NT2/D1 (cell line): ENCODE measurements at regions not wholly inside any gene's neighbourhood (a gene's known extent, or its start where the extent isn't known, plus 50 kb on each side); places are given as distances from the start of the nearest gene placed in this dataset.

Experiments used
- DNase-seq: peaks from one replicate; pipeline ENCODE4 v3.0.0-alpha.2; 2011; ENCODE audit warnings: low read depth, low spot score
- H3K27me3 ChIP-seq: 2 replicates; pipeline ENCODE4 v1.6.0; 2011; ENCODE audit warnings: mild to moderate bottlenecking; ENCODE audit not compliant: insufficient read length, insufficient read depth
- H3K36me3 ChIP-seq: 2 replicates; pipeline ENCODE4 v1.6.1; 2011; ENCODE audit warnings: mild to moderate bottlenecking, low read length, mixed read lengths; ENCODE audit not compliant: insufficient read depth, insufficient read length
- H3K4me1 ChIP-seq: 2 replicates; pipeline ENCODE4 v1.5.1; 2011; ENCODE audit not compliant: insufficient read depth, insufficient read length
- H3K4me3 ChIP-seq: 2 replicates; pipeline ENCODE4 v1.5.1; 2011; ENCODE audit warnings: low read depth; ENCODE audit not compliant: insufficient read length
- H3K9ac ChIP-seq: 2 replicates; pipeline ENCODE4 v1.6.0; 2011; ENCODE audit warnings: low read depth; ENCODE audit not compliant: insufficient read length
- H3K9me3 ChIP-seq: 2 replicates; pipeline ENCODE4 v1.5.1; 2011; ENCODE audit warnings: mild to moderate bottlenecking, low read length; ENCODE audit not compliant: insufficient read depth
- SUZ12 ChIP-seq: IDR thresholded peaks from 2 replicates; pipeline ENCODE4 v1.6.1; 2011; ENCODE audit not compliant: insufficient read length, insufficient read depth; ENCODE audit errors: extremely low read depth
- YY1 ChIP-seq: IDR thresholded peaks from 2 replicates; pipeline ENCODE4 v1.6.1; 2011; ENCODE audit not compliant: insufficient read length, insufficient read depth
- ZNF274 ChIP-seq: IDR thresholded peaks from 2 replicates; pipeline ENCODE4 v1.6.1; 2011; ENCODE audit warnings: mild to moderate bottlenecking, low read depth, low read length

DNA sequence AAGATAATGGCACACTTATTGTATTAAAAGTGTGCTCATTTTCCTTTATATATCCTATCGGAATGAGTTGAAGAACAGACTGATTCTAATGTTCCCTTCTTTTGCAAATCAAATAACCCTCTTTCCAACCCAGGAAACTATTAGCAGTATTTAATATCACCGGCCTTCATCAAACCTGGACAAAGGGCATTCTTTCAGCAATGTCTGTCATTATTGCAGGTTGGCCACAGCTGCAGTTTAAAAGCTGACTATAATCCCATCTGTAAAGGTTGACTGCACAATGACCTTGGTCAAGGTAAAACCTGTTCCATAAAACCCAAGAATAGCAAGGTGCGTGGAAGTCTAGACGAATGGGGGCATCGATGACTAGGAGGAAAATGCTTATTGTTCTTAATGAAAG is 472.3 kb upstream of the SOX5 start:
- no peaks in the 10 kb centered on the region for H3K4me1 ChIP-seq
- H3K36me3 ChIP-seq, result no peaks in the 10 kb centered on the region
- no peak for DNase-seq
- H3K9ac ChIP-seq, result no peak overlapping the region
- H3K9me3 ChIP-seq, result no peaks in the 10 kb centered on the region
- TF ChIP-seq ZNF274, result no peak
- TF ChIP-seq YY1, result no peak
- TF ChIP-seq SUZ12, result no peak
- no peak overlapping the region for H3K4me3 ChIP-seq
- no peaks in the 10 kb centered on the region for H3K27me3 ChIP-seq

GRCh38 chr12:24418157-24418556 is 468.7 kb upstream of the SOX5 start:
- no peak for TF ChIP-seq ZNF274
- TF ChIP-seq YY1, result no peak
- TF ChIP-seq SUZ12, result no peak
- Histone ChIP-seq H3K9me3 (no peaks in the 10 kb centered on the region), H3K36me3 (no peaks in the 10 kb centered on the region), H3K27me3 (no peaks in the 10 kb centered on the region), H3K4me1 (no peaks in the 10 kb centered on the region), H3K9ac (no peak overlapping the region), H3K4me3 (no peak overlapping the region)
- DNase-seq, result no peak

- H3K36me3 ChIP-seq, result no peaks in the 10 kb centered on the region
- TF ChIP-seq YY1 (no peak), SUZ12 (no peak), ZNF274 (no peak)
- H3K9ac ChIP-seq, result no peak overlapping the region
- no peaks in the 10 kb centered on the region for H3K27me3 ChIP-seq
- no peaks in the 10 kb centered on the region for H3K9me3 ChIP-seq
- no peaks in the 10 kb centered on the region for H3K4me1 ChIP-seq
- no peak overlapping the region for H3K4me3 ChIP-seq
- DNase-seq, result no peak
These were observed 467.1 kb upstream of the SOX5 start for GRCh38 chr12:24416423-24417109.

GRCh38 chr12:24415934-24416333 is 466.5 kb upstream of the SOX5 start:
- TF ChIP-seq YY1, result no peak
- no peak for TF ChIP-seq ZNF274
- no peak for TF ChIP-seq SUZ12
- no peaks in the 10 kb centered on the region for H3K9me3 ChIP-seq
- no peaks in the 10 kb centered on the region for H3K4me1 ChIP-seq
- no peaks in the 10 kb centered on the region for H3K36me3 ChIP-seq
- H3K4me3 ChIP-seq, result no peak overlapping the region
- H3K27me3 ChIP-seq, result no peaks in the 10 kb centered on the region
- H3K9ac ChIP-seq, result no peak overlapping the region
- no peak for DNase-seq

DNA sequence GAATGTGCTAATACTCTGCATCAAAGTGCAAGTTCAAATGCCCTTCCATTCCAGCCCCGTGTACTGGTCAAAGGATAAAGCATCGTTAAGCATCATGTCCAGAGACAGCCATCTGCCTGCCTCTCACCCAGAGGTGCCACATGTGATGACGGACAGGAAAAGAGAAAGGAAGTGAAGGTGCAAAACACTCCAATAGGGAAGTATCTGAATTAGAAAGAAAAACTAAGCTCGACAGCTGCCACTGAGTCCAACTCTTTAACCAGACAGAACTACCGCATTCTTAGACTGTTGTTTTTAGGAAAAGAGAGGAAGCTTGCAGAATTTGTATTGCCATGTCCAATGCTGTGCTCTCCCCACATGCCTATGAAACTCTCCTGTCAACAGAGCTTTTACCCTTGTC is 465.0 kb upstream of the SOX5 start:
- no peak overlapping the region for H3K4me3 ChIP-seq
- no peaks in the 10 kb centered on the region for H3K27me3 ChIP-seq
- no peak overlapping the region for H3K9ac ChIP-seq
- H3K36me3 ChIP-seq, result no peaks in the 10 kb centered on the region
- no peaks in the 10 kb centered on the region for H3K4me1 ChIP-seq
- TF ChIP-seq ZNF274 (no peak), SUZ12 (no peak), YY1 (no peak)
- no peaks in the 10 kb centered on the region for H3K9me3 ChIP-seq
- DNase-seq, result no peak

DNA sequence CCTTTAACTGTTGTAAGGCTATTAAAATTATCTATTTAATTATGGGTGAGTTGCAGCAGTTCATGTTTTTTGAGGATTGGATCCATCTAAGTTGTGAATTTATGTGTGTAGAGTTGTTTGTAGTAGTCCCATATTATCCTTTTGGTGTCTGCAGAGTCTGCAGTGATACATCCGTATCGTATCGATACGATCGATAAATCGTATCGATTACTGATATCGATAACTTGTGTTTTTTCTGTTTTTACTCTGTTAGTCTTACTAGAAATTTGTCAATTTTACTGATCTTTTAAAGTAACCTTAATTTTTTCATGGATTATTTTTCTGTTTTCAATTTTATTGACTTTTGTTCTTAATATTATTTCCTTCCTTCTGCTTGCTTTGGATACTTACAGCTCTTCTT is 462.5 kb upstream of the SOX5 start:
- no peak overlapping the region for H3K4me3 ChIP-seq
- no peaks in the 10 kb centered on the region for H3K27me3 ChIP-seq
- H3K9ac ChIP-seq, result no peak overlapping the region
- H3K9me3 ChIP-seq, result no peaks in the 10 kb centered on the region
- H3K36me3 ChIP-seq, result no peaks in the 10 kb centered on the region
- no peak for DNase-seq
- H3K4me1 ChIP-seq, result no peaks in the 10 kb centered on the region
- no peak for TF ChIP-seq SUZ12
- no peak for TF ChIP-seq YY1
- TF ChIP-seq ZNF274, result no peak

DNA sequence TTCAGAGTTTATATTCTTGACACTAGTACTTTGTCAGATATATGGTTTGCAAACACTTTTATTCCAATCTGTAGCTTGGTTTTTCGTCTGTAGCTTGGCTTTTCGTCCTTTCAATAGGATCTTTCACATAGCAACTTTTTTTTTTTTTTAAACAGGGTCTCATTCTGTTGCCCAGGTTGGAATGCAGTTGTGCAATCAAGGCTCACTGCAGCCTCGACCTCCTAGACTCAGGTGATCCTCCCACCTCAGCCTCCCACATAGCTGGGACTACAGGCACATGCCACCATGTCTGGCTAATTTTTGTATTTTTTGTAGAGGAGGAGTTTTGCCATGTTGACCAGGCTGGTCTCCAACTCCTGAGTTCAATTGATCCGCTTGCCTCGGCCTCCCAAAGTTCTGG is 460.4 kb upstream of the SOX5 start:
- H3K9me3 ChIP-seq, result no peaks in the 10 kb centered on the region
- DNase-seq, result no peak
- H3K4me3 ChIP-seq, result no peak overlapping the region
- no peak for TF ChIP-seq SUZ12
- TF ChIP-seq ZNF274, result no peak
- TF ChIP-seq YY1, result no peak
- no peaks in the 10 kb centered on the region for H3K36me3 ChIP-seq
- H3K9ac ChIP-seq, result no peak overlapping the region
- no peaks in the 10 kb centered on the region for H3K27me3 ChIP-seq
- H3K4me1 ChIP-seq, result no peaks in the 10 kb centered on the region

GRCh38 chr12:24408305-24408704 is 458.8 kb upstream of the SOX5 start:
- TF ChIP-seq YY1, result no peak
- TF ChIP-seq ZNF274, result no peak
- TF ChIP-seq SUZ12, result no peak
- no peak for DNase-seq
- Histone ChIP-seq H3K36me3 (no peaks in the 10 kb centered on the region), H3K9ac (no peak overlapping the region), H3K27me3 (no peaks in the 10 kb centered on the region), H3K4me3 (no peak overlapping the region), H3K4me1 (no peaks in the 10 kb centered on the region), H3K9me3 (no peaks in the 10 kb centered on the region)
